ENCODE measurements at regions not wholly inside any gene's neighbourhood (a gene's known extent, or its start where the extent isn't known, plus 50 kb on each side); places are given as distances from the start of the nearest gene placed in this dataset.
A peak's percentile ranks its signal among the peaks of the same experiment; 100 is the strongest.

DNA sequence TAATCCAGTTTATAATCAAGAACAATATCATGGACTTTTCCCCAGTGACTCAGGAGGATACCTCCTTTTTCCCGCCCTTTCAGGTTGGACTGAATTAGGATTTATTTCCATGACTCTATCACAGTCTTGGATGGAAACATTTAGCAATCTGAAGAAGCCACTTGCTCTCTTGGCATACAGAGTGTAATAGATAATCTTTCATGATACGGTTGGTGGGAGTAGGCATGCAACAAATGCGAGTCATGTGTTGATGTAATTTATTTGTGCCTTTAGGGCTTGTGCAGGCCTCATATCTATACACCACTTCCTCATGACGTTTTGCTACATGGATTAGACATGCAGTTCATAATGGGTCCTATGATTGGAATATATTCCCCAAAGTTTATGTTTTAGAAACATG lies 54.2 kb upstream of the MCTP2 start:
- DNase-seq (ENCODE audit: low read depth in 2 of 2, low spot score in 1 of 2), result no peak

GRCh38 chr15:94175420-94175819 lies 55.9 kb upstream of the MCTP2 start:
- no peak for DNase-seq (ENCODE audit: low read depth in 2 of 2, low spot score in 1 of 2)

DNA sequence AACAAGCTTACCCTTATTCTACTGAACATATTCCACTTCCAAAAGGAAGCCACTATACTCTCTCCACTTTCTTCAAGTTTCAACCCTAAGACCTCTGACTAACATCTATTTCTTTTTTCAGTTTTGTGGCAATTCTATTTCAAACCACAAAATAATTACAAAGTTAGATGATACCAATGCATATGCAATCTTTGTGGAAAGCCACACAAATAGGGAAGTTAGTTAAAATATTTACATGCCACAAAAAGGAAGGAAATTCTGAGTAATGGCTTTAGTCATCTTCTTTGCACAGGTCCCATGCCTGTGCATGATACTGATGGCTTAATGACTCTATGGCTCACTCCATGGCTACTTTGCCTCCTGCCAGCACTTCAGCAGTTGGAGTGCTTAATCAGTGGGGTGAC lies 57.0 kb upstream of the MCTP2 start:
- DNase-seq (ENCODE audit: low read depth in 2 of 2, low spot score in 1 of 2), result no peak

DNA sequence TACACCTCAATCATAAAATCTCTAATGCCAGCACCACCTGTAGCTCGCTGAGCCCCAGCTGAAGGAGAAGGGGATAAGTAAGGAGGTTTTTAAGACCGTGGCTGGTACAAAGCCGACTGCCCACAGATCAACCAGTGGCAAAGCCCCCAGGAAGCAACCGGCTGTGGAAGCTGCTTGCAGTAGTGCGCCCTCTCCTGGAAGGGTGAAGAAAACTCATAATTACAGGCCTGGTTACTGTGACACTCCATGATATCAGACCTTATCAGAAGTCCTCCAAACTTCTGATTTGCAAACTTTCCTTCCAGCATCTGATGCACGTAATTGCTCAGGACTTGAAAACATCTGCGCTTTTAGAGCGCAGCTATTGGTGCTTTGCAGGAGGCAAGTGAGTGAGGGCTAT lies 63.1 kb upstream of the MCTP2 start:
- DNase-seq (ENCODE audit: low read depth in 2 of 2, low spot score in 1 of 2), result no peak

- DNase-seq (ENCODE audit: low read depth in 2 of 2, low spot score in 1 of 2), result no peak
Measured at GRCh38 chr15:94164971-94165370, 66.4 kb upstream of the MCTP2 start.

- DNase-seq (ENCODE audit: low read depth in 2 of 2, low spot score in 1 of 2), result peak in 1 of 2 donors; percentile 39
Measured at GRCh38 chr15:94164202-94164807, 67.1 kb upstream of the MCTP2 start.

- DNase-seq (ENCODE audit: low read depth in 2 of 2, low spot score in 1 of 2), result no peak
Measured at GRCh38 chr15:94162939-94163338, 68.4 kb upstream of the MCTP2 start.

DNA sequence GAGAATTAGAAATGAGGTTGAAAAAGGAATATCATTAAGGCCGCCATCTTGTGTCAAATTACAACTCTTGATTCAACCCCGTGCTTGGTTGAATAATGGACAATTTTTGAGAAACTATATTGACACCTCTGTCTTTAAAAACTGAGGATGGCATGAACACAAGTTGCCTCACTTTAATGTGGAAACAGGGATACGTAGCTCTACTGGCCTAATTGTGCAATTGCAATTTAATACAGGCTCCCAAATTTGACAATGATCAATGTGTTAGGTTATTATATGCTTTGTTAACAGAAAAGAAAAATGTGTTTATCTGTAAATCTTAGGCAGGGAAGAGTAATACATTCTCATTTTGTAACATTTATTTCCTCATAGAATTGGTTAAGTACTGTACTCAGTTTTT lies 77.1 kb upstream of the MCTP2 start:
- no peak for DNase-seq (ENCODE audit: low read depth in 2 of 2, low spot score in 1 of 2)

- no peak for DNase-seq (ENCODE audit: low read depth in 2 of 2, low spot score in 1 of 2)
Measured at GRCh38 chr15:94145046-94145445, 86.3 kb upstream of the MCTP2 start.

DNA sequence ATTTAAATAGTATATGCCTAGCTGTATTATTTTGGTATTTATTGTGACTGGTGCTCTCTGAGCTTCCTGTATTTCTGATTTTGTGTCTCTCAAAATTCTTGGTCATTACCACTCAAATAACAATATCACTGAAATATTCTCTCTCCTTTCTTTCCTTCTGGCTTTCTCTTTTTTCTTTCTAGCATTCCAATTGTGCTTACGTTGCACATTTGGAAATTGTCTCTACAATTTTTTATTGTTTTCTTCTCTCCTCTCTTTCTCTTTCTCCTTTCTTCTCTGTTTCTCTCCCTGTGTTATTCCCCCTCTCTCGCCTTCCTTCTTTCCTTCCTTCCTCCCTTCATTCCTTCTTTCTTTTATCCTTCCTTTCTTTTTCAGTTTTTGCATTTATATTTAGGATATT lies 89.6 kb upstream of the MCTP2 start:
- DNase-seq (ENCODE audit: low read depth in 2 of 2, low spot score in 1 of 2), result no peak

- DNase-seq (ENCODE audit: low read depth in 2 of 2, low spot score in 1 of 2), result no peak
Measured at GRCh38 chr15:94135486-94136147, 95.7 kb upstream of the MCTP2 start.

GRCh38 chr15:94131875-94132274 lies 99.5 kb upstream of the MCTP2 start:
- no peak for DNase-seq (ENCODE audit: low read depth in 2 of 2, low spot score in 1 of 2)

DNA sequence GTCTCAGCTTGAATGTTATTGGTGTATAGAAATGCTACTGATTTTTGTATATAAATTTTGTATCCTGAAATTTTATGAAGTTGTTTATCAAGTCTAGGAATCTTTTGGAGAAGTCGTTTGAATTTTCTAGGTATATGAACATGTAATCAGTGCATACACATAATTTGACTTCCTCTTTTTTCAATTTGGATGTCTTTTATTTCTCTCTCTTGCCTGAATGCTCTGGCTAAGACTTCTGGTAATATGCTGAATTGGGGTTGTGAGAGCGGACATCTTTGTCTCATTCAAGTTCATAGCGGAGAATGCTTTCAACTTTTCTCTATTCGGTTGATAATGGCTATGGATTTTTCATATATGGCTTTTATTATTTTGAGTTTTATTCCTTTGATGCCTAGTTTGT lies 100.9 kb upstream of the MCTP2 start:
- no peak for DNase-seq (ENCODE audit: low read depth in 2 of 2, low spot score in 1 of 2)

- DNase-seq (ENCODE audit: low read depth in 2 of 2, low spot score in 1 of 2), result no peak
Measured at GRCh38 chr15:94127006-94127405, 104.4 kb upstream of the MCTP2 start.

- no peak for DNase-seq (ENCODE audit: low read depth in 2 of 2, low spot score in 1 of 2)
Measured at GRCh38 chr15:94125698-94126097, 105.7 kb upstream of the MCTP2 start.

GRCh38 chr15:94125156-94125555 lies 106.2 kb upstream of the MCTP2 start:
- DNase-seq (ENCODE audit: low read depth in 2 of 2, low spot score in 1 of 2), result no peak

GRCh38 chr15:94122516-94122915 lies 108.8 kb upstream of the MCTP2 start:
- no peak for DNase-seq (ENCODE audit: low read depth in 2 of 2, low spot score in 1 of 2)

DNA sequence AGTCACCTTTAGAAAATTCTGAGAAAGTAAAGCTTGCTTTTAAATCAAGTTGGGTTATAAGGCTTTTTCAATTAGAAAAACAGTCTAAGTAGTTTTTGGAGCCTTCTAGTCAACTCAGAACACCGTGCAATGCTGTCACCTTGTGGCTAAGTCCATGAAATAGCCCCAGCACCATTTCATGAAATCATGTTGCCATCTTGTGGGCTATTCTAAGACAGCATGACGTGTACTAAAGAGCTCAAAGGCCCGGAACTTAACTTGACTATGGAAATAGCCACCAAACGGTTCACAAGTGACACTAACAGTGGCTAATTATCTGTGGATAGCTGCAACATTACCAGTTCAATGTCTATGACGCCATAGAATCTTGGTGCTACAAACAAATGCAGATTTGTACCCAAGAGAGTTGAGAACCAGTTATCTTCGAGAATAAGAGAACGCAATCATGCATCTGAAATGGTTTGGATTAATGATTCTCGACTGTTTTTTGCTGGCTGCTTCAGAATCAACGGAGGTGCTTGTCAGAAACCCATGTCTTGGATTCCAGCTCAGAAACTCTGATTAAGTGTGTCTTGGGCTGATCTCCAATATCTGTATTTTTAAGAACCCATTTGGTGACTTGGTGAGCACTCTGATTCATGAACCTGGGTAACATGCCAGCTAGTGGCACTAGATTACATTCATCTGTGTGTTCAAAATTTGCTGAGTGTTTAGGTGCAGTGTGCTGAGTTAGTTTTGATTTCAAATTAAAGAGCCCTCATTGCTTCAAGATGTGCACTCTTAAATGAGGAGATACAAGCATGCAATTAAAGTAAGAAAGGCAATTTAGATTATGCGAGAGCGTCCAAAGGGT lies 111.2 kb upstream of the MCTP2 start:
- DNase-seq (ENCODE audit: low read depth in 2 of 2, low spot score in 1 of 2), result peak in 1 of 2 donors; percentile 2

DNA sequence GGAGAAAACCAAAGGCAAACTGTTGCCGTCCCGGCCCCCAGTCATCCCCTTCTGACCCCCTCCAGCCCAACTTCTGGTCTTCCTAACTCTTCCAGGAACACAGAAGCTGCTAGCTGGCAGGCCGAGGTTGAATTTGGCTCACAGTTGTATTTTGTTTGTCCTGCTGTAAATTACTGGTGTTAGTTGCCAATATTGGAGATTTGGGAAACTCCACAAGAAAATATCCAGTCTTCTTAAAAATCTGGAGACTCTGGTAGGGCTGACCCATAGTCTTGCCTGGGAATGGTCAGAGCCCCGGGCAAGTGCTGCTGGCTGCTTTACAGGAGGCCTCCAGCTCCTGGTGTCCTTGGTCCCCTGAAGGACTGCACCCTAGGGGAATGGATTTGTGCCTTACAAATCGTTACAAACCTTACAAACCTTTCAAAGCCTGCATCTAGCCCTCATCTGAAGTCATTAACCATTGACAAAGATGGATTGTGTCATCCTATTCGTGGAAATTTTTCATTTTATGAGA lies 112.0 kb upstream of the MCTP2 start:
- no peak for DNase-seq (ENCODE audit: low read depth in 2 of 2, low spot score in 1 of 2)

GRCh38 chr15:94110476-94111130 lies 120.8 kb upstream of the MCTP2 start:
- no peak for DNase-seq (ENCODE audit: low read depth in 2 of 2, low spot score in 1 of 2)

GRCh38 chr15:94107652-94108051 lies 123.7 kb upstream of the MCTP2 start:
- no peak for DNase-seq (ENCODE audit: low read depth in 2 of 2, low spot score in 1 of 2)

GRCh38 chr15:94105760-94106159 lies 125.6 kb upstream of the MCTP2 start:
- no peak for DNase-seq (ENCODE audit: low read depth in 2 of 2, low spot score in 1 of 2)
